ENCODE measurements at regions not wholly inside any gene's neighbourhood (a gene's known extent, or its start where the extent isn't known, plus 50 kb on each side); places are given as distances from the start of the nearest gene placed in this dataset.

GRCh38 chr15:81751256-81751655 is 294.6 kb downstream of the MEX3B start:
- no peaks in the 10 kb centered on the region for H3K4me1 ChIP-seq
- no peak overlapping the region for H3K4me3 ChIP-seq
- FAIRE-seq = no peak
- TF ChIP-seq ESRRA (IDR thresholded peaks at IDR 0.05; ENCODE audit: borderline replicate concordance, low read length) (no peak), USF2 (IDR thresholded peaks at IDR 0.05) (no peak), RNF2 (IDR thresholded peaks at IDR 0.05; ENCODE audit: borderline replicate concordance, low read depth) (no peak), ZSCAN20 (CRISPR knock-in tag; IDR thresholded peaks at IDR 0.05) (no peak), REST (IDR thresholded peaks at IDR 0.05) (no peak), CBX2 (IDR thresholded peaks at IDR 0.05; ENCODE audit: borderline replicate concordance, low read depth) (no peak)
- CTCF ChIA-PET = interaction anchor here (1.7 kb wide), 1 partner anchor 9 kb away, joined by 5 read pairs; no protein-coding TSS in a partner anchor
- no peak overlapping the region for H3K27ac ChIP-seq
- WGBS (ENCODE audit: missing lambda C conversion rate) = 3% methylated on average over 7 of the region's 7 CpGs
- POLR2A ChIA-PET = no interaction called here
- ATAC-seq = peak in 1 of 2 experiments; percentile 23; a peak in 1 of 6 replicates
- H3K9me3 ChIP-seq = no peaks in the 10 kb centered on the region; the same call in 2 of the 3 replicates
- H3K4me2 ChIP-seq = no peak overlapping the region
- no peak for DNase-seq (ENCODE audit: low read depth in 1 of 2, low spot score in 1 of 2)

GRCh38 chr15:81749716-81750375 is 296.0 kb downstream of the MEX3B start:
- CTCF ChIA-PET = interaction anchor here (1.1 kb wide), 2 partner anchors 56 to 472 kb away, joined by 3 to 4 read pairs; no protein-coding TSS in a partner anchor
- FAIRE-seq (no peak), DNase-seq (ENCODE audit: low read depth in 1 of 2, low spot score in 1 of 2) (no peak), ATAC-seq (peak in 1 of 2 experiments; percentile 36; a peak in 2 of 6 replicates)
- WGBS (ENCODE audit: missing lambda C conversion rate) = 12% methylated on average over 23 of the region's 26 CpGs
- TF ChIP-seq HMGXB4 (CRISPR knock-in tag; IDR thresholded peaks at IDR 0.05; ENCODE audit: borderline replicate concordance) = no peak
- no peak for TF ChIP-seq EHF (CRISPR knock-in tag; IDR thresholded peaks at IDR 0.05)
- TF ChIP-seq FOSB (CRISPR knock-in tag; IDR thresholded peaks at IDR 0.05) = no peak
- TF ChIP-seq REST (IDR thresholded peaks at IDR 0.05) = no peak
- no peak for TF ChIP-seq ELK1 (IDR thresholded peaks at IDR 0.05; ENCODE audit: low read depth, low read length)
- TF ChIP-seq POLR2A (IDR thresholded peaks at IDR 0.05; ENCODE audit: low read length) = no peak
- no peak for TF ChIP-seq MAFK (IDR thresholded peaks at IDR 0.05; ENCODE audit: partially characterized antibody)
- no peak for TF ChIP-seq PHF8 (IDR thresholded peaks at IDR 0.05; ENCODE audit: borderline replicate concordance, low read depth)
- no peak for TF ChIP-seq ZFP36 (IDR thresholded peaks at IDR 0.05; ENCODE audit: borderline replicate concordance, partially characterized antibody)
- TF ChIP-seq ATOH8 (CRISPR knock-in tag; IDR thresholded peaks at IDR 0.05; ENCODE audit: low read depth) = no peak
- no peak for TF ChIP-seq JUNB (IDR thresholded peaks at IDR 0.05)
- no peak for TF ChIP-seq CHD4 (IDR thresholded peaks at IDR 0.05; ENCODE audit: borderline replicate concordance)
- TF ChIP-seq PBX3 (IDR thresholded peaks at IDR 0.05) = no peak
- H3K4me2 ChIP-seq = no peak overlapping the region
- no peaks in the 10 kb centered on the region for H3K4me1 ChIP-seq
- POLR2A ChIA-PET = no interaction called here
- no peaks in the 10 kb centered on the region; the same call in 2 of the 3 replicates for H3K9me3 ChIP-seq
- no peak overlapping the region for H3K27ac ChIP-seq
- no peak overlapping the region for H3K4me3 ChIP-seq

All from A549 (cell line).